ENCODE measurements at regions not wholly inside any gene's neighbourhood (a gene's known extent, or its start where the extent isn't known, plus 50 kb on each side); places are given as distances from the start of the nearest gene placed in this dataset.
"Not testable (repeated sequence)": the region's sequence is repeated elsewhere in the genome, so short reads cannot be mapped to it uniquely, and the experiment has no call there.

- no peak for DNase-seq (ENCODE audit: low spot score)
Observed at GRCh38 chr3:74832925-74833324, 218.5 kb upstream of the CNTN3 start.

GRCh38 chr3:74830845-74831244, 216.4 kb upstream of the CNTN3 start:
- not testable (repeated sequence) for DNase-seq (ENCODE audit: low spot score)

GRCh38 chr3:74825404-74825803, 210.9 kb upstream of the CNTN3 start:
- not testable (repeated sequence) for DNase-seq (ENCODE audit: low spot score)

- no peak for DNase-seq (ENCODE audit: low spot score)
Observed at GRCh38 chr3:74824366-74824765, 209.9 kb upstream of the CNTN3 start.

GRCh38 chr3:74814181-74814580, 199.7 kb upstream of the CNTN3 start:
- DNase-seq (ENCODE audit: low spot score) = no peak

GRCh38 chr3:74812756-74813155, 198.3 kb upstream of the CNTN3 start:
- no peak for DNase-seq (ENCODE audit: low spot score)

GRCh38 chr3:74808506-74809275, 194.2 kb upstream of the CNTN3 start:
- no peak for DNase-seq (ENCODE audit: low spot score)

- no peak for DNase-seq (ENCODE audit: low spot score)
Observed at GRCh38 chr3:74801924-74802323, 187.5 kb upstream of the CNTN3 start.

GRCh38 chr3:74789111-74789510, 174.7 kb upstream of the CNTN3 start:
- no peak for DNase-seq (ENCODE audit: low spot score)

- DNase-seq (ENCODE audit: low spot score) = no peak
Observed at GRCh38 chr3:74787011-74787410, 172.6 kb upstream of the CNTN3 start.

- no peak for DNase-seq (ENCODE audit: low spot score)
Observed at GRCh38 chr3:74771401-74771800, 156.9 kb upstream of the CNTN3 start.

- DNase-seq (ENCODE audit: low spot score) = no peak
Observed at GRCh38 chr3:74768010-74768409, 153.6 kb upstream of the CNTN3 start.

- no peak for DNase-seq (ENCODE audit: low spot score)
Observed at GRCh38 chr3:74766405-74766804, 151.9 kb upstream of the CNTN3 start.

- DNase-seq (ENCODE audit: low spot score) = no peak
Observed at GRCh38 chr3:74763830-74764229, 149.4 kb upstream of the CNTN3 start.

- DNase-seq (ENCODE audit: low spot score) = no peak
Observed at GRCh38 chr3:74756674-74757073, 142.2 kb upstream of the CNTN3 start.

- no peak for DNase-seq (ENCODE audit: low spot score)
Observed at GRCh38 chr3:74752290-74752689, 137.8 kb upstream of the CNTN3 start.

- DNase-seq (ENCODE audit: low spot score) = no peak
Observed at GRCh38 chr3:74751775-74752174, 137.3 kb upstream of the CNTN3 start.

- no peak for DNase-seq (ENCODE audit: low spot score)
Observed at GRCh38 chr3:74750901-74751300, 136.4 kb upstream of the CNTN3 start.

GRCh38 chr3:74739242-74739641, 124.8 kb upstream of the CNTN3 start:
- no peak for DNase-seq (ENCODE audit: low spot score)

- no peak for DNase-seq (ENCODE audit: low spot score)
Observed at GRCh38 chr3:74722211-74722610, 107.8 kb upstream of the CNTN3 start.

- no peak for DNase-seq (ENCODE audit: low spot score)
Observed at GRCh38 chr3:74713977-74714376, 99.5 kb upstream of the CNTN3 start.

- no peak for DNase-seq (ENCODE audit: low spot score)
Observed at GRCh38 chr3:74711913-74712512, 97.6 kb upstream of the CNTN3 start.

- no peak for DNase-seq (ENCODE audit: low spot score)
Observed at GRCh38 chr3:74709951-74710350, 95.5 kb upstream of the CNTN3 start.

Data from D341Med (cell line).